H9 (cell line): ENCODE measurements at regions not wholly inside any gene's neighbourhood (a gene's known extent, or its start where the extent isn't known, plus 50 kb on each side); places are given as distances from the start of the nearest gene placed in this dataset.

Source experiments
- DNase-seq: peaks from one replicate; pipeline ENCODE4 v3.0.0-alpha.2; 2017
- H2AFZ ChIP-seq: one replicate; pipeline ENCODE4 v1.6.1; 2013; ENCODE audit warnings: mild to moderate bottlenecking, low read length, control low read depth, moderate library complexity
- H2AK5ac ChIP-seq: 2 replicates; pipeline ENCODE4 v1.6.1; 2013; ENCODE audit warnings: low read length, control low read depth, mixed read lengths; ENCODE audit not compliant: insufficient read length
- H2BK120ac ChIP-seq: one replicate; pipeline ENCODE4 v1.6.1; 2013; ENCODE audit warnings: low read depth, mild to moderate bottlenecking, low read length, control low read depth, inconsistent platforms; ENCODE audit not compliant: poor library complexity, severe bottlenecking
- H2BK12ac ChIP-seq: 2 replicates; pipeline ENCODE4 v1.6.1; 2013; ENCODE audit warnings: low read length, control low read depth, mixed read lengths, low read depth; ENCODE audit not compliant: insufficient read length
- H2BK15ac ChIP-seq: 2 replicates; pipeline ENCODE4 v1.6.1; 2013; ENCODE audit warnings: low read depth, low read length, control low read depth
- H2BK20ac ChIP-seq: one replicate; pipeline ENCODE4 v1.6.1; 2013; ENCODE audit warnings: low read depth, mild to moderate bottlenecking, low read length, control low read depth, inconsistent platforms; ENCODE audit not compliant: poor library complexity, severe bottlenecking
- H2BK5ac ChIP-seq: 2 replicates; pipeline ENCODE4 v1.6.1; 2013; ENCODE audit warnings: low read length, control low read depth, mixed read lengths; ENCODE audit not compliant: insufficient read length
- H3K14ac ChIP-seq: 2 replicates; pipeline ENCODE4 v1.6.1; 2013; ENCODE audit warnings: low read length, control low read depth; ENCODE audit not compliant: insufficient read depth
- H3K18ac ChIP-seq: 2 replicates; pipeline ENCODE4 v1.6.1; 2013; ENCODE audit warnings: low read depth, mild to moderate bottlenecking, mixed read lengths, low read length, control low read depth; ENCODE audit not compliant: insufficient read length
- H3K23ac ChIP-seq: 2 replicates; pipeline ENCODE4 v1.6.1; 2013; ENCODE audit warnings: low read length, control low read depth, mixed read lengths, low read depth; ENCODE audit not compliant: insufficient read length
- H3K23me2 ChIP-seq: 2 replicates; pipeline ENCODE4 v1.6.1; 2013; ENCODE audit warnings: low read depth, mild to moderate bottlenecking, mixed read lengths, low read length, control low read depth; ENCODE audit not compliant: insufficient read length, poor library complexity, severe bottlenecking
- H3K27ac ChIP-seq: 2 replicates; pipeline ENCODE4 v1.5.1; 2013; ENCODE audit warnings: low read length, control low read depth, mixed read lengths, low read depth; ENCODE audit not compliant: insufficient read length
- H3K27me3 ChIP-seq: 2 replicates; pipeline ENCODE4 v1.6.1; 2013; ENCODE audit warnings: low read length, control low read depth, inconsistent platforms; ENCODE audit not compliant: insufficient read depth
- H3K4ac ChIP-seq: 2 replicates; pipeline ENCODE4 v1.6.1; 2013; ENCODE audit warnings: low read depth, mild to moderate bottlenecking, control low read depth, inconsistent platforms, low read length, moderate library complexity
- H3K4me1 ChIP-seq: 2 replicates; pipeline ENCODE4 v1.6.1; 2013; ENCODE audit warnings: low read length, control low read depth, inconsistent platforms; ENCODE audit not compliant: insufficient read depth
- H3K4me2 ChIP-seq: 2 replicates; pipeline ENCODE4 v1.6.1; 2013; ENCODE audit warnings: low read length, control low read depth, mixed read lengths; ENCODE audit not compliant: insufficient read length, insufficient read depth
- H3K56ac ChIP-seq: 2 replicates; pipeline ENCODE4 v1.6.1; 2013; ENCODE audit warnings: low read depth, mild to moderate bottlenecking, mixed read lengths, low read length, control low read depth; ENCODE audit not compliant: insufficient read length
- H3K79me1 ChIP-seq: 2 replicates; pipeline ENCODE4 v1.6.1; 2013; ENCODE audit warnings: low read depth, mild to moderate bottlenecking, moderate library complexity, low read length, control low read depth, inconsistent platforms; ENCODE audit not compliant: insufficient read depth, poor library complexity, severe bottlenecking
- H3K79me2 ChIP-seq: 2 replicates; pipeline ENCODE4 v1.6.1; 2013; ENCODE audit warnings: low read length, control low read depth, inconsistent platforms; ENCODE audit not compliant: insufficient read depth
- H3K9ac ChIP-seq: 2 replicates; pipeline ENCODE4 v1.6.1; 2013; ENCODE audit warnings: low read length, control low read depth, mixed read lengths; ENCODE audit not compliant: insufficient read length; ENCODE audit errors: extremely low read depth
- H3K9me3 ChIP-seq: one replicate; pipeline ENCODE4 v1.6.1; 2013; ENCODE audit warnings: low read depth, low read length, inconsistent platforms; ENCODE audit not compliant: control insufficient read depth
- H3T11ph ChIP-seq: one replicate; pipeline ENCODE4 v1.6.1; 2013; ENCODE audit warnings: mild to moderate bottlenecking, low read length, control low read depth, inconsistent platforms
- H4K20me1 ChIP-seq: one replicate; pipeline ENCODE4 v1.6.1; 2013; ENCODE audit not compliant: control insufficient read depth, insufficient read length, insufficient read depth
- H4K5ac ChIP-seq: 2 replicates; pipeline ENCODE4 v1.6.1; 2013; ENCODE audit warnings: low read depth, mild to moderate bottlenecking, mixed read lengths, low read length, control low read depth; ENCODE audit not compliant: insufficient read length
- H4K8ac ChIP-seq: replicated peaks from 2 replicates; pipeline ENCODE4 v1.6.1; 2013; ENCODE audit warnings: low read length, control low read depth, mixed read lengths, low read depth; ENCODE audit not compliant: insufficient read length
- H4K91ac ChIP-seq: 2 replicates; pipeline ENCODE4 v1.6.1; 2013; ENCODE audit warnings: low read depth, mild to moderate bottlenecking, moderate library complexity, mixed read lengths, low read length, control low read depth; ENCODE audit not compliant: insufficient read length
- H3K27ac Mint-ChIP-seq, 3 experiments: 2 replicates in 2 of 3; 3 replicates in 1 of 3; pipeline ENCODE4 v1.8.0; 2020 to 2021; ENCODE audit warnings: mixed read lengths in 3 of 3, mild to moderate bottlenecking in 1 of 3, moderate library complexity in 1 of 3
- H3K27me3 Mint-ChIP-seq: 2 replicates; pipeline ENCODE4 v1.8.0; 2021; ENCODE audit warnings: low read depth, mild to moderate bottlenecking, moderate library complexity, mixed read lengths
- H3K36me3 Mint-ChIP-seq, 3 experiments: 2 replicates in 2 of 3; 3 replicates in 1 of 3; pipeline ENCODE4 v1.8.0; 2020 to 2021; ENCODE audit warnings: low read depth in 3 of 3, mixed read lengths in 3 of 3; ENCODE audit not compliant: insufficient read depth in 1 of 3
- H3K4me1 Mint-ChIP-seq, 2 experiments: 2 replicates each; pipeline ENCODE4 v1.8.0; 2020; ENCODE audit warnings: mixed read lengths in 2 of 2
- H3K4me3 Mint-ChIP-seq, 2 experiments: 2 replicates in 1 of 2; 3 replicates in 1 of 2; pipeline ENCODE4 v1.8.0; 2020 to 2021; ENCODE audit warnings: mild to moderate bottlenecking in 2 of 2, mixed read lengths in 2 of 2, moderate library complexity in 1 of 2
- H3K9me3 Mint-ChIP-seq, 2 experiments: 2 replicates in 1 of 2; 3 replicates in 1 of 2; pipeline ENCODE4 v1.8.0; 2020; ENCODE audit warnings: mild to moderate bottlenecking in 2 of 2, mixed read lengths in 2 of 2, moderate library complexity in 1 of 2
- WGBS: extraction: QIAGEN DNeasy Blood & Tissue Kit; methylation state at CpG from one replicate; pipeline ENCODE4 v1.1.7; 2013; ENCODE audit warnings: missing lambda C conversion rate, low lambda C conversion rate, mixed read lengths; ENCODE audit not compliant: insufficient read length; ENCODE audit errors: extremely low coverage; 5-methylcytosine and 5-hydroxymethylcytosine counted together
- TF ChIP-seq, protein P1 (sequence below): fragments of 200-600 bp; sonication (generic); conservative IDR thresholded peaks from 3 replicates; pipeline ENCODE4 v1.8.0; 2021; ENCODE audit warnings: antibody characterized with exemption, mild to moderate bottlenecking

DNA sequence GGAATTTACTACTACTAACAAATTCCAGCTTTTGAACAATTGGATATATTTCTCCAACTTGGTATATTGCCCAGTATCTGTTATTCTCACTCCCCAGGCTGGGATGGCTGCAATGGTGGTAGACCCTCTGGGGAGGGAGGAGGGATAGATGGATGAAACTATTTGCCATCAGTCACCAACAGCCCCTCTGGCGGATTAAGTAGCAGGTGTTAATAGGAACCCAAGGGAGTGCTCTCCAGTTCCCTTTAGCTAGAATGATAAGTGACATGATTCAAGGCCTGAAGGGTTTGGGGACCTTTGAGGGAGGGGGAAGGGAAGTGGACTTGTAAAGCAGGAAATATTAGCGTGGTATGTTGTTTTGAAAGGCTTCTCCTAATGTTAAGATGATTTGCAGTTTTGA lies 824.0 kb upstream of the ARRDC3 start:
- H3K4me2 ChIP-seq: no peak overlapping the region
- H2BK5ac ChIP-seq: no peak overlapping the region
- H3K79me1 ChIP-seq: no peaks in the 10 kb centered on the region
- H3K27ac ChIP-seq: no peak overlapping the region
- H3K23me2 ChIP-seq: no peaks in the 10 kb centered on the region
- no peak overlapping the region for H3K14ac ChIP-seq
- H3K79me2 ChIP-seq: no peaks in the 10 kb centered on the region
- no peaks in the 10 kb centered on the region for H4K20me1 ChIP-seq
- H3K4ac ChIP-seq: no peak overlapping the region
- H3K36me3 Mint-ChIP-seq: peaks cover under 1 to 21% (median 3%) of the 10 kb centered on the region in 3 experiments; a peak in 4 of 7 replicates
- no peak overlapping the region for H3K18ac ChIP-seq
- H3K27me3 Mint-ChIP-seq: no peaks in the 10 kb centered on the region
- no peaks in the 10 kb centered on the region for H3K9me3 ChIP-seq
- H3K23ac ChIP-seq: no peak overlapping the region
- TF ChIP-seq, protein P1, sequence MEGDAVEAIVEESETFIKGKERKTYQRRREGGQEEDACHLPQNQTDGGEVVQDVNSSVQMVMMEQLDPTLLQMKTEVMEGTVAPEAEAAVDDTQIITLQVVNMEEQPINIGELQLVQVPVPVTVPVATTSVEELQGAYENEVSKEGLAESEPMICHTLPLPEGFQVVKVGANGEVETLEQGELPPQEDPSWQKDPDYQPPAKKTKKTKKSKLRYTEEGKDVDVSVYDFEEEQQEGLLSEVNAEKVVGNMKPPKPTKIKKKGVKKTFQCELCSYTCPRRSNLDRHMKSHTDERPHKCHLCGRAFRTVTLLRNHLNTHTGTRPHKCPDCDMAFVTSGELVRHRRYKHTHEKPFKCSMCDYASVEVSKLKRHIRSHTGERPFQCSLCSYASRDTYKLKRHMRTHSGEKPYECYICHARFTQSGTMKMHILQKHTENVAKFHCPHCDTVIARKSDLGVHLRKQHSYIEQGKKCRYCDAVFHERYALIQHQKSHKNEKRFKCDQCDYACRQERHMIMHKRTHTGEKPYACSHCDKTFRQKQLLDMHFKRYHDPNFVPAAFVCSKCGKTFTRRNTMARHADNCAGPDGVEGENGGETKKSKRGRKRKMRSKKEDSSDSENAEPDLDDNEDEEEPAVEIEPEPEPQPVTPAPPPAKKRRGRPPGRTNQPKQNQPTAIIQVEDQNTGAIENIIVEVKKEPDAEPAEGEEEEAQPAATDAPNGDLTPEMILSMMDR: no peak
- H4K91ac ChIP-seq: no peak overlapping the region
- peaks cover 4% of the 10 kb centered on the region in 2 experiments for H3K4me1 Mint-ChIP-seq
- no peak overlapping the region for H3T11ph ChIP-seq
- H3K9ac ChIP-seq: no peak overlapping the region
- H2BK12ac ChIP-seq: no peak overlapping the region
- H3K4me1 ChIP-seq: no peaks in the 10 kb centered on the region
- H4K5ac ChIP-seq: no peak overlapping the region
- no peak overlapping the region for H2AK5ac ChIP-seq
- H3K27me3 ChIP-seq: no peaks in the 10 kb centered on the region
- no peak overlapping the region for H2BK20ac ChIP-seq
- peak overlapping the region in 2 of 3 experiments; percentile 19 to 63; a peak in 1 of 7 replicates for H3K27ac Mint-ChIP-seq
- no peak overlapping the region for H2BK15ac ChIP-seq
- no peak overlapping the region for H4K8ac ChIP-seq
- no peak overlapping the region for H3K4me3 Mint-ChIP-seq
- peaks cover 4 to 14% of the 10 kb centered on the region in 2 experiments; a peak in 3 of 5 replicates for H3K9me3 Mint-ChIP-seq
- no CpG with 5 or more reads among the region's 2 CpGs for WGBS
- H2BK120ac ChIP-seq: no peak overlapping the region
- H2AFZ ChIP-seq: no peak overlapping the region
- DNase-seq: no peak
- H3K56ac ChIP-seq: no peak overlapping the region
